ENCODE measurements at regions not wholly inside any gene's neighbourhood (a gene's known extent, or its start where the extent isn't known, plus 50 kb on each side); places are given as distances from the start of the nearest gene placed in this dataset.

GRCh38 chr11:116166573-116167465, 606.0 kb downstream of the BUD13 start:
- Histone ChIP-seq H3K4me3 (no peak overlapping the region), H3K27ac (no peak overlapping the region), H3K9me3 (no peaks in the 10 kb centered on the region), H3K27me3 (peaks cover 0 to 8% (median 4%) of the 10 kb centered on the region in 3 donors), H3K4me1 (no peaks in the 10 kb centered on the region), H3K36me3 (no peaks in the 10 kb centered on the region)
- in situ Hi-C loops (cut with MboI; ENCODE audit: low sequenced_read_pairs in 4 of 4) (no loop called here), intact Hi-C loops (cut with DNase I; ENCODE audit: low total_unique reads) (no loop called here)
- DNase-seq (no peak), ATAC-seq (no peak)
- no peak for TF ChIP-seq CTCF (IDR thresholded peaks at IDR 0.05 in 4 of 5, conservative IDR thresholded peaks at IDR 0.05 in 1 of 5)
- no peak for TF ChIP-seq POLR2A (IDR thresholded peaks at IDR 0.05)

GRCh38 chr11:116164843-116165242, 607.9 kb downstream of the BUD13 start:
- Histone ChIP-seq H3K27ac (no peak overlapping the region), H3K27me3 (peaks cover 0 to 8% (median 4%) of the 10 kb centered on the region in 3 donors), H3K4me3 (no peak overlapping the region), H3K36me3 (no peaks in the 10 kb centered on the region), H3K4me1 (no peaks in the 10 kb centered on the region), H3K9me3 (no peaks in the 10 kb centered on the region)
- DNase-seq (no peak), ATAC-seq (no peak)
- no peak for TF ChIP-seq CTCF (IDR thresholded peaks at IDR 0.05 in 4 of 5, conservative IDR thresholded peaks at IDR 0.05 in 1 of 5)
- TF ChIP-seq POLR2A (IDR thresholded peaks at IDR 0.05): no peak
- intact Hi-C loops (cut with DNase I; ENCODE audit: low total_unique reads) (no loop called here), in situ Hi-C loops (cut with MboI; ENCODE audit: low sequenced_read_pairs in 4 of 4) (no loop called here)

GRCh38 chr11:116162886-116163230, 609.9 kb downstream of the BUD13 start:
- H3K4me1 ChIP-seq: no peaks in the 10 kb centered on the region
- H3K36me3 ChIP-seq: no peaks in the 10 kb centered on the region
- no peaks in the 10 kb centered on the region for H3K9me3 ChIP-seq
- TF ChIP-seq POLR2A (IDR thresholded peaks at IDR 0.05) (no peak), CTCF (IDR thresholded peaks at IDR 0.05 in 4 of 5, conservative IDR thresholded peaks at IDR 0.05 in 1 of 5) (no peak)
- no peak for ATAC-seq
- H3K4me3 ChIP-seq: no peak overlapping the region
- in situ Hi-C loops (cut with MboI; ENCODE audit: low sequenced_read_pairs in 4 of 4): no loop called here
- no peak overlapping the region for H3K27ac ChIP-seq
- intact Hi-C loops (cut with DNase I; ENCODE audit: low total_unique reads): no loop called here
- DNase-seq: no peak
- H3K27me3 ChIP-seq: peaks cover 0 to 8% (median 4%) of the 10 kb centered on the region in 3 donors

- intact Hi-C loops (cut with DNase I; ENCODE audit: low total_unique reads): no loop called here
- no peak for ATAC-seq
Measured at GRCh38 chr11:116162086-116162885, 610.5 kb downstream of the BUD13 start.

More at GRCh38 chr11:116162086-116162885, 610.5 kb downstream of the BUD13 start:
- Histone ChIP-seq H3K27ac (no peak overlapping the region), H3K4me1 (no peaks in the 10 kb centered on the region), H3K4me3 (no peak overlapping the region), H3K36me3 (no peaks in the 10 kb centered on the region), H3K9me3 (no peaks in the 10 kb centered on the region), H3K27me3 (peaks cover 0 to 8% (median 4%) of the 10 kb centered on the region in 3 donors)
- in situ Hi-C loops (cut with MboI; ENCODE audit: low sequenced_read_pairs in 4 of 4): no loop called here
- no peak for DNase-seq
- TF ChIP-seq CTCF (IDR thresholded peaks at IDR 0.05 in 4 of 5, conservative IDR thresholded peaks at IDR 0.05 in 1 of 5) (no peak), POLR2A (IDR thresholded peaks at IDR 0.05) (no peak)

Data from gastrocnemius medialis (tissue), 4 donors.